ENCODE measurements at regions not wholly inside any gene's neighbourhood (a gene's known extent, or its start where the extent isn't known, plus 50 kb on each side); places are given as distances from the start of the nearest gene placed in this dataset.

DNA sequence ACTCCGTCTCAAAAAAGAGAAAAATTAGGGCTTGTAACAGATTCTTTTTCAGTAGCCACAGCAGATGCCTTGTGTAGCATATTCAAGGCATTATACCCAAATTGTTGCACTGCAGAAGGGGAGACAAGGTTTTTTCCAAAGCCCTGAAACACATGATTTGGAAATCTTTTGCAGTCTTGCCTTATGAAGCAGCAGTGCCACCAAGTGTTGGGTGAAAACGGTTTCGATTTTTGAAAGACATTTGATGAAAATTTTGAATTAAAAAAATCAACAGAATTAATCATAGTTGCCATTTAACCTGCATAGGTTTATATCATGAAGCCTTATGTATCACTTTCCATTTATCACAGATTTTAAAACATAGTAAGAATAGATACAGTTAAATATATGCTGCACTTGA, 479.5 kb downstream of the TAF11L14 start:
- TF ChIP-seq, protein P1, sequence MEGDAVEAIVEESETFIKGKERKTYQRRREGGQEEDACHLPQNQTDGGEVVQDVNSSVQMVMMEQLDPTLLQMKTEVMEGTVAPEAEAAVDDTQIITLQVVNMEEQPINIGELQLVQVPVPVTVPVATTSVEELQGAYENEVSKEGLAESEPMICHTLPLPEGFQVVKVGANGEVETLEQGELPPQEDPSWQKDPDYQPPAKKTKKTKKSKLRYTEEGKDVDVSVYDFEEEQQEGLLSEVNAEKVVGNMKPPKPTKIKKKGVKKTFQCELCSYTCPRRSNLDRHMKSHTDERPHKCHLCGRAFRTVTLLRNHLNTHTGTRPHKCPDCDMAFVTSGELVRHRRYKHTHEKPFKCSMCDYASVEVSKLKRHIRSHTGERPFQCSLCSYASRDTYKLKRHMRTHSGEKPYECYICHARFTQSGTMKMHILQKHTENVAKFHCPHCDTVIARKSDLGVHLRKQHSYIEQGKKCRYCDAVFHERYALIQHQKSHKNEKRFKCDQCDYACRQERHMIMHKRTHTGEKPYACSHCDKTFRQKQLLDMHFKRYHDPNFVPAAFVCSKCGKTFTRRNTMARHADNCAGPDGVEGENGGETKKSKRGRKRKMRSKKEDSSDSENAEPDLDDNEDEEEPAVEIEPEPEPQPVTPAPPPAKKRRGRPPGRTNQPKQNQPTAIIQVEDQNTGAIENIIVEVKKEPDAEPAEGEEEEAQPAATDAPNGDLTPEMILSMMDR (IDR thresholded peaks at IDR 0.05): no peak
- no peak for DNase-seq (ENCODE audit: low spot score)
- ATAC-seq (ENCODE audit: low FRiP score): no peak

DNA sequence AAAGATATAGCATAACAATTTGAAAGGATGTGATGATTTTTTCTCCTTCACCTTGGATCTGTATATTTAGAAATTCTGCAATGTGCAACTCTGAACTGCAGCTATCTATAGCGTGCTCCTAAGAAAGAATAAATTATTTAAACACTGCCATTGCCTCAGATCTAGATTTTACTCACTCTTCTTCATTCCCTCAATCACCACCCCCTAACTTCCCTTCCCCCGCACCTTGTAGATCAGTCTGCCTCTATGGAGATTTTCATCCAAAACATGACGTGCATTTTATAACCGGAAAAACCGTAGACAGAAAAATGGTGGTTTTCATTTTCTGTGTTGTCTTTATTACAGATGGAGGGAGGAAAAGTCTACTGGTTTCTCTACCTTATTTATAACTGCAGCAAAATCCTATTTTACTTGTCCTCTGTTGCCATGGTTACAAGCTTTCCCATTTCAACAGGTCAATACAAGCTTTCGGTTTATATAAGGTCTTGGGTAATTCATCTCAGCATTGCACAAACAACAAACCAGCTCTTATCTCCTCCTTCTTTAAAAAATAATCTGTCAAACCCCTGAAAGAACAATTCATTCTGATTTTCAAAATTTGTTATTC, 480.0 kb downstream of the TAF11L14 start:
- no peak for ATAC-seq (ENCODE audit: low FRiP score)
- TF ChIP-seq, protein P1 (IDR thresholded peaks at IDR 0.05): no peak
- no peak for DNase-seq (ENCODE audit: low spot score)

DNA sequence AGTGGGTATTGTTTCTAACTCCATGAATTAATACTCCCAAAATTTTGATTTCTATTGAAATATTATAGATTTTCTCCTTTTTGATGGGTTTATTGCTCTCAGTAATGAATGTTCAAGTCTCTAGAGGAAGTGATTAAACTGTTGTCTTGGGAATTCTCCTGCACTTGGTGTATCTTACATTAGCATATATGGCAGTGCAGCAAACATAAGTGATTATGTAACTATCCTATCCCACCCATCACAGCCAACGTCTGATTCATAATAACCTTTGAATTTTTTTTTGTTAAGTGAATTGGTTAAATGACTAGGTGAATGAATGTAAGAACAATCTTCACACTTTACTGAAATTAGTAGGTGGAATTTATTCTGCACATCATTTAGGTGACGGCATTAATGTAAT, 483.7 kb downstream of the TAF11L14 start:
- ATAC-seq (ENCODE audit: low FRiP score): no peak
- TF ChIP-seq, protein P1 (IDR thresholded peaks at IDR 0.05): no peak
- no peak for DNase-seq (ENCODE audit: low spot score)

DNA sequence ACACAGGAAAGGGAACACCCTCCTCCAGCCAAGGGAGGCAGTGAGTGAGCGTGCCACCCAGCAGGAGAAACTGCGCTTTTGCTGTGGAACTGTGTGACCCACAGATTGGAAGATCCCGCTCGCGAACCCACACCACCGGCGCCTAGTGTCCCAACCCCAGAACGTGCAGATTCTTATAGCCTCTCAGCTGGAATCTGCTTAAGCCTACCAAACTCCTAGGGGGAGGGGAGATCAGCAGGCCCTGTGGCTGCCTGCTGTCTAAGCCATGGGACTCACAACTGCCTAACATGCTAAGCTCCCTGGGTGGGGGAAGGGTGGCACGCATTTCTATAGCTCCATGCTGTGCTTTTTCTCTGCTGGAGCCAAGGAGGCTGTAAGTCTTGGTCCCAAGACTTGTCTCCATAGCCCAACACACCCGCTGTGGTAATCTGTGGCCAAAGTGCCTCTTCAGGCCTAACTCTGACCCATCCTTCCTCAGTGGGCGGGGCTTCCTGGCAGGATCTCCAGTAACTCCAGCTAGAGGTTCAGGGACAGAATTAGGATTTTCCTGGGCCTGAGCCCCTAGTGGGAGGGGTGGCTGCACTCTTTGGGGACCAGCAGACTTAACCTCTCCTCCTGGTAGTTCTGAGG, 485.0 kb downstream of the TAF11L14 start:
- DNase-seq (ENCODE audit: low spot score): no peak
- TF ChIP-seq, protein P1 (IDR thresholded peaks at IDR 0.05): no peak
- ATAC-seq (ENCODE audit: low FRiP score): no peak

DNA sequence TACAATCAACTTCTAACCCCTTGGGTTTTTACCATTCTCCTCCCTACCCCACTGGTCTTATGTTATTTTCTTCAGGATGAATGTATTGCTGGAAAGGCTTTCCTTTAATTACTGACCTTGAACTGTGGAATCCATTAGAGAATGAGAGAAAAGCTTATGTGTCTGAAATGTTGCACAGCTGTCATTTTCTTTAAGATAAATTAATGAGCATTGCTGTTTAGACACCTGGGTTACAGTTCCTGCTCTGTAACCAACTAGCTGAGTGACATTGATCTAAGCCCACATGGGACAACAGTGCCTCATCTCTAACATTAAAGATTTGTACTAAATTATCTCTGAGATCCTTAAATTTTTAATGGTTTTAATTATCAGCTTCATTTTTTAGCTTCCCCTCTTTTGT, 507.0 kb downstream of the TAF11L14 start:
- DNase-seq (ENCODE audit: low spot score) (no peak), ATAC-seq (ENCODE audit: low FRiP score) (no peak)
- TF ChIP-seq, protein P1 (IDR thresholded peaks at IDR 0.05): no peak

DNA sequence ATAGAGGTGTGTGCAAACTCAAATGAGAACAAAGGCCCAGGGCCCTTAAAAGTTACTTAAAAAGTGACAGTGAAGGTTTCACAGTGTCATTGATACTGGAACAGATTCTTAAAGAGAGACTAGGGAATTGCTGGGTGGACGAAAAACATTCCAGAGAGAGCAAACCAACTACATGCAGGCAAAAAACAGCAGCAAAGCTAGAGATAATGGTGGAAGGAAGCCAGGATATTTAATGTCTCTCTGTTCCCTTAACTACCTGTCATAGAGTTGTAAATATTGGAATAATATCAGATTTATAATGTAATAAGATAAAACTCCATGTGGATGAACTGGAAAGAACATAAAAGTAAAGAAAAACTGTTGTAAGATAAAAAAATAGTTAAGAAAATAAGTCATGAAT, 508.6 kb downstream of the TAF11L14 start:
- DNase-seq (ENCODE audit: low spot score) (no peak), ATAC-seq (ENCODE audit: low FRiP score) (no peak)
- TF ChIP-seq, protein P1 (IDR thresholded peaks at IDR 0.05): no peak

DNA sequence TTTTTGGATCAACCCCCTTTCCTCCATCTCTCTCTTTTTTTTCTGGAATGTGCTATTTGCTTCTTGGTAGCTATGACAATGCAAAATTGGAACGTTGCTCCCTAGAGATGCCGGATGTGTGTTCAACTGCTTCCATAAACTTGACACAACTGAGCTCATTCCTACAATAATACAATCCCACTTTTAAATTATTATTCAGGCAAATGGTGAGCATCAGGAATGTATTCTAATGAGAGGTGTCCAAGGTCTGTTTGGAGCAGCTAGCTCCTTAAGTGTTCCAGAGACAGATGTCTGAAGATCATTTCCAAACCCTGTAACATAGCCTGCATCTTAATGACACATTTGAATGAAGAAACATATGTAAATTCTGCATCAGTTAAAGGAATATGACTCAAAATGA, 518.4 kb downstream of the TAF11L14 start:
- no peak for ATAC-seq (ENCODE audit: low FRiP score)
- TF ChIP-seq, protein P1 (IDR thresholded peaks at IDR 0.05): no peak
- no peak for DNase-seq (ENCODE audit: low spot score)

Measured in omental fat pad (tissue), 3 donors.